GM13976 (cell line): ENCODE measurements at regions not wholly inside any gene's neighbourhood (a gene's known extent, or its start where the extent isn't known, plus 50 kb on each side); places are given as distances from the start of the nearest gene placed in this dataset.

ENCODE experiments used
- DNase-seq: peaks from one replicate; pipeline ENCODE4 v3.0.0; 2012; ENCODE audit warnings: low spot score
- CTCF ChIP-seq: IDR thresholded peaks from 2 replicates; pipeline ENCODE4 v1.5.1; 2012; ENCODE audit warnings: borderline replicate concordance, mild to moderate bottlenecking; ENCODE audit not compliant: insufficient read depth; ENCODE audit errors: extremely low read depth, missing control alignments, control extremely low read depth
- in situ Hi-C: fragments of 300-500 bp; cut with MboI; formaldehyde crosslinking; loops from one replicate; pipeline ENCODE4 v1.12.0; 2022; ENCODE audit warnings: low sequenced_read_pairs, mixed read lengths, inconsistent platforms; ENCODE audit not compliant: unreplicated experiment

GRCh38 chr6:9937031-9937763, 477.7 kb downstream of the TFAP2A start:
- in situ Hi-C loops, result no loop called here

GRCh38 chr6:9936551-9936950, 478.3 kb downstream of the TFAP2A start:
- no peak for DNase-seq
- in situ Hi-C loops, result no loop called here
- TF ChIP-seq CTCF, result no peak

More at GRCh38 chr6:9937031-9937763, 477.7 kb downstream of the TFAP2A start:
- DNase-seq, result no peak
- TF ChIP-seq CTCF, result no peak

GRCh38 chr6:9933677-9934076, 481.2 kb downstream of the TFAP2A start:
- no peak for DNase-seq
- in situ Hi-C loops, result no loop called here
- TF ChIP-seq CTCF, result no peak

DNA sequence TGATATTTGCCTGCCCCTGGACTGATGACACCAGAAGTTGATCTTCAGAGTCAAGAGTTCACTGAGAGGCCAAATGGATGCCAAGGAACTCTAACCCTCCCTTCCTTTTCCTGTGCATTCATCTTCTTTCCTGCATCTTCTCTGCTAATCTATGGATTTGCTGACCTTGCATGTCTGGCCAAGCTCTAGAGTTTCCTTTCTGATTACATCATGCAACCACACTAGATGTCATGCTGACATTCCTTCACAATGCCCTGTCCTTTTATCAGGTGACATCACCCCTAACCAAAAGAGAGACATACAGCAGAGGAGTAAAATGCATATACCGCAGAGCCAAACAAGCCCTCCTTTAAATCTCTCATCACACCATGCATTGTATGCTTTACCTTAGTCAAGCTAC, 487.6 kb downstream of the TFAP2A start:
- in situ Hi-C loops, result no loop called here
- no peak for TF ChIP-seq CTCF
- DNase-seq, result no peak

GRCh38 chr6:9924971-9925370, 489.9 kb downstream of the TFAP2A start:
- TF ChIP-seq CTCF, result no peak
- in situ Hi-C loops, result no loop called here
- no peak for DNase-seq

DNA sequence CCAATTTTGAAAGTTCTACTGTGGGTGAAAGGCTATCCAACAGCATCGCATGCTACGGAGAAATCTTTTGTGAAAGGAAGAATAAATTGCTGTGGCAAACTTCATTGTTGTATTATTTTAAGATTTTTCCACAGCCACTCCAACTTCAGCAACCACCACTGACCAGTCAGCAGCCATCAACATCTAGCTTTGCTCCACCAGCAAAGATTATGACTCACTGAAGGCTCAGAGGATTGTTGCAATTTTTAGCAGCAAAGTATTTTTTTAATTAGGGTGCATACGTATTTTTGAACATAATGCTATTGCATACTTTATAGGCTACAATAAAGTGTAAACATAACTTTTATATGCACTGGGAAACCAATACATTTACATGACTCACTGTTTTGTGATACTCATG, 493.5 kb downstream of the TFAP2A start:
- in situ Hi-C loops, result no loop called here
- no peak for DNase-seq
- no peak for TF ChIP-seq CTCF

DNA sequence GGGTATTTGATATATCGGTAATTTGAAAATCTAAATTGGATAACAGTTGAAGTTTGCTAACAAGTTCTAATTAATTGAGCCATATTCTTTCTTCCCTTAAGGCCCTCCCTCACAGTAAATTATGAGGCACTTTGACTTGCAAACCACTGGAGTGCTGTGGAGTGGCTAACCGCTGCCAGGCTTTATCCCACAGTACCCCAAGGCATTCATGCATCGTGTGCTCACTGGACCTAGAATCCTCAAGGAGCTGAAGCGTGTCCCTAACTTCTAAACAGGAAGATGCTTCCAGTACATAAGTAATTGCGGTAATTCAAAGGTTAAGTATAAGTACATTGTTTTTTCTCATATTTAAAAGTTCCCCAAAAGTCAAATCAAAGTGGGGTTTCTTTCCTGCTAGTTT, 499.9 kb downstream of the TFAP2A start:
- DNase-seq, result no peak
- no peak for TF ChIP-seq CTCF
- in situ Hi-C loops, result no loop called here
